ENCODE measurements at regions not wholly inside any gene's neighbourhood (a gene's known extent, or its start where the extent isn't known, plus 50 kb on each side); places are given as distances from the start of the nearest gene placed in this dataset.

GRCh38 chr3:102741105-102741504 lies 306.3 kb downstream of the ZPLD1 start:
- no peak for TF ChIP-seq EP300 (IDR thresholded peaks at IDR 0.05; ENCODE audit: borderline replicate concordance in 1 of 2, control insufficient read depth in 1 of 2, low read depth in 2 of 2, low read length in 2 of 2)
- TF ChIP-seq ZSCAN29 (IDR thresholded peaks at IDR 0.05) = no peak
- TF ChIP-seq USF2 (IDR thresholded peaks at IDR 0.05; ENCODE audit: borderline replicate concordance, low read depth, low read length) = no peak
- no peak for TF ChIP-seq PAX5 (IDR thresholded peaks at IDR 0.05; ENCODE audit: borderline replicate concordance, low read depth, low read length)
- no peak for TF ChIP-seq SREBF2 (IDR thresholded peaks at IDR 0.05; ENCODE audit: low read length)
- no peak for TF ChIP-seq ATF3 (IDR thresholded peaks at IDR 0.05; ENCODE audit: borderline replicate concordance, extremely low read depth, low read depth, low read length)
- TF ChIP-seq CTCF (IDR thresholded peaks at IDR 0.05 in 2 of 3, conservative IDR thresholded peaks at IDR 0.05 in 1 of 3; ENCODE audit: control insufficient read depth in 2 of 3, extremely low read depth in 1 of 3, insufficient read depth in 1 of 3, low read depth in 3 of 3, low read length in 3 of 3) = peak in 1 of 3 experiments; percentile 40; a peak in 2 of 6 replicates
- TF ChIP-seq ATF2 (IDR thresholded peaks at IDR 0.05; ENCODE audit: low read length) = no peak
- no peak for TF ChIP-seq REST (IDR thresholded peaks at IDR 0.05; ENCODE audit: low read depth, low read length)
- no peak for TF ChIP-seq POLR2A (IDR thresholded peaks at IDR 0.05; ENCODE audit: low read depth, low read length)
